ENCODE measurements at regions not wholly inside any gene's neighbourhood (a gene's known extent, or its start where the extent isn't known, plus 50 kb on each side); places are given as distances from the start of the nearest gene placed in this dataset.

- H3K4me1 ChIP-seq (ENCODE audit: insufficient read depth) = peaks cover 6% of the 10 kb centered on the region; the same call in 1 of the 2 replicates
- no peaks in the 10 kb centered on the region for H3K79me2 ChIP-seq (replicated peaks; ENCODE audit: insufficient read depth)
- no peak for ATAC-seq
- TF ChIP-seq EZH2 (IDR thresholded peaks at IDR 0.05; ENCODE audit: low read depth, unreplicated experiment) (no peak), EZH2phosphoT487 (IDR thresholded peaks at IDR 0.05; ENCODE audit: unreplicated experiment) (no peak), ETS1 (IDR thresholded peaks at IDR 0.05) (no peak), ZNF114 (CRISPR knock-in tag; IDR thresholded peaks at IDR 0.05) (no peak), POLR2AphosphoS5 (IDR thresholded peaks at IDR 0.05; ENCODE audit: low read depth) (no peak), ZNF331 (CRISPR knock-in tag; IDR thresholded peaks at IDR 0.05; ENCODE audit: low read depth) (no peak), REST (IDR thresholded peaks at IDR 0.05; ENCODE audit: unreplicated experiment) (no peak), JUNB (IDR thresholded peaks at IDR 0.05; ENCODE audit: unreplicated experiment) (no peak), NANOG (IDR thresholded peaks at IDR 0.05; ENCODE audit: borderline replicate concordance) (no peak), STAT1 (IDR thresholded peaks at IDR 0.05; ENCODE audit: unreplicated experiment) (no peak), CREB1 (CRISPR knock-in tag; IDR thresholded peaks at IDR 0.05; ENCODE audit: low read depth) (no peak), CTCF (conservative IDR thresholded peaks at IDR 0.05; ENCODE audit: low read depth in 2 of 2) (no peak), ZNF462 (CRISPR knock-in tag; IDR thresholded peaks at IDR 0.05) (no peak)
- H3K9me2 ChIP-seq (ENCODE audit: insufficient read depth) = no peaks in the 10 kb centered on the region
- peaks cover 15% of the 10 kb centered on the region for H3K27me3 Mint-ChIP-seq (ENCODE audit: insufficient read depth, low read depth, poor library complexity)
- no peak overlapping the region for H3K27ac ChIP-seq (ENCODE audit: low read depth)
- no peak overlapping the region for H3K27ac Mint-ChIP-seq
- H3K4me3 ChIP-seq = no peak overlapping the region
- H3K36me3 ChIP-seq (ENCODE audit: insufficient read depth) = no peaks in the 10 kb centered on the region
- no peak overlapping the region for H3K4me2 ChIP-seq
- no peak overlapping the region for H2AFZ ChIP-seq
- H3K4me3 Mint-ChIP-seq = no peak overlapping the region
- H3K9me3 Mint-ChIP-seq = no peaks in the 10 kb centered on the region
- no peaks in the 10 kb centered on the region for H3K36me3 Mint-ChIP-seq (ENCODE audit: low read depth)
- H3K4me1 Mint-ChIP-seq = peaks cover 11% of the 10 kb centered on the region
- no peaks in the 10 kb centered on the region for H4K20me1 ChIP-seq (replicated peaks; ENCODE audit: insufficient read depth)
- peaks cover 18% of the 10 kb centered on the region for H3K27me3 ChIP-seq (ENCODE audit: insufficient read depth)
- no peaks in the 10 kb centered on the region for H3F3A ChIP-seq (replicated peaks; ENCODE audit: low read depth)
- DNase-seq (ENCODE audit: low spot score) = no peak
These were observed 106.9 kb downstream of the WT1 start for GRCh38 chr11:32328392-32328791.

Data from GM23338 (cell line).